NCI-H1417 treated with DMSO at 0.1 percent for 48 hours (cell line): ENCODE measurements at regions not wholly inside any gene's neighbourhood (a gene's known extent, or its start where the extent isn't known, plus 50 kb on each side); places are given as distances from the start of the nearest gene placed in this dataset.
"Not testable (repeated sequence)": the region's sequence is repeated elsewhere in the genome, so short reads cannot be mapped to it uniquely, and the experiment has no call there.

ENCODE experiments used
- DNase-seq: peaks from one replicate; lab custom pipeline; 2025; lab: John Stamatoyannopoulos, UW

GRCh38 chr10:84571146-84571545 lies 242.8 kb downstream of the CCSER2 start:
- no peak for DNase-seq

DNA sequence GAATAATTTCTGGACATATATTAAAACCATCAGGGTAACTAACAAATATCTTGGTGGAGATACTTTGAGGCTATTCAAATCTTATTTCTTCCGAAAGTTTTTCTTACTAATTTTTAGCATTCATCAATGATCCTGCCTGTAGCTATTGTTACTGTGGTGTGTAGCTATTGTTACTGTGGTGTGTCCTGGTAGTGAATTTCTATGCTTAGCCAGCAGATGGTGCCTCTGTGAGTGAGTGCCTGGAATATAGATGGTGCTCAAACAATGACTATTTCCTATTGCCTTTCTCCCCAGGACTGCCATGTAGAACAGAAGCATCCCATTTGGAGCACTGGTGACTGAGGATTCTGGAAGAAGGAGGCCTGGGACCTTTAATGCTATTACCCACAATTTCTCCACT lies 245.7 kb downstream of the CCSER2 start:
- no peak for DNase-seq

- DNase-seq = no peak
Observed at GRCh38 chr10:84581976-84582375, 253.6 kb downstream of the CCSER2 start.

GRCh38 chr10:84583501-84583900 lies 255.1 kb downstream of the CCSER2 start:
- no peak for DNase-seq

DNA sequence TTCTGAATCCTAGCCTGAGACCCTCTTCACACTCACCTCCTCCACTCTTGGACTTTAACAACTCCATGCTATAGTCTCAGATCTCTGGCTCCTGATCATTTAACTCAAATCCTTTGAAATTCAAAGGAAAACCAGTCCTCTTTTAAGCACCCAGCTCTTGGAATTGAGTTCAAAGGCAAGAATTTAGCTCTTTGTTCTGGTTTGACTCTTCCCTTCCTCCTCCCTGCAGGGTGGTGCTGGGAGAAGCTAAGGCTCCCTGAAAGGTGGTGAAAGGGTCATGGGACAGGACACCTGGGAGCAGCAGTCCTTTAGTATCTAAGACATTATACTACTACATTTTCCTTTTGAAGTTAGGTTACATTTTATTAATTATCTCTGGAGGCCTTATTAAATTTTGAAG lies 259.4 kb downstream of the CCSER2 start:
- no peak for DNase-seq

DNA sequence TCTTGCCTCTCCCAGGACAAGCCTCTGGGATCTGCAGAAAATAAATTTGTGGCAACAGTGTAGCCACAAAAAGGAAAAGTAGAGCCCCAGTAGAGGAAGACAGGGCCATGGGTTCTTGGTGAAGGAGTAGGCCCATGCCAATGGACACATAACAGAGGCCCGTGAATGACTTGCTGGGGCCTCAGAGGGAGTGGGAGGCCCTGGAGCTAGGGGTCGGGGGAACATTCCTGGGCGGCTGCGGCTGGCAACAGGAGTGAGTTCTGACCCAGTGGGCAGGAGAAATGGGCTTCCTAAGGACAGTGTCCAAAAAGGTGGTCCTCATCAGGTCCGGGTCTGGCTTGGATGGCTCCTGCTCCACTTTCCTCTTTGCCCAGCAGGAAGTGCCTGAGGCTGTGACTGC lies 260.0 kb downstream of the CCSER2 start:
- no peak for DNase-seq

GRCh38 chr10:84588971-84589370 lies 260.6 kb downstream of the CCSER2 start:
- DNase-seq = no peak

DNA sequence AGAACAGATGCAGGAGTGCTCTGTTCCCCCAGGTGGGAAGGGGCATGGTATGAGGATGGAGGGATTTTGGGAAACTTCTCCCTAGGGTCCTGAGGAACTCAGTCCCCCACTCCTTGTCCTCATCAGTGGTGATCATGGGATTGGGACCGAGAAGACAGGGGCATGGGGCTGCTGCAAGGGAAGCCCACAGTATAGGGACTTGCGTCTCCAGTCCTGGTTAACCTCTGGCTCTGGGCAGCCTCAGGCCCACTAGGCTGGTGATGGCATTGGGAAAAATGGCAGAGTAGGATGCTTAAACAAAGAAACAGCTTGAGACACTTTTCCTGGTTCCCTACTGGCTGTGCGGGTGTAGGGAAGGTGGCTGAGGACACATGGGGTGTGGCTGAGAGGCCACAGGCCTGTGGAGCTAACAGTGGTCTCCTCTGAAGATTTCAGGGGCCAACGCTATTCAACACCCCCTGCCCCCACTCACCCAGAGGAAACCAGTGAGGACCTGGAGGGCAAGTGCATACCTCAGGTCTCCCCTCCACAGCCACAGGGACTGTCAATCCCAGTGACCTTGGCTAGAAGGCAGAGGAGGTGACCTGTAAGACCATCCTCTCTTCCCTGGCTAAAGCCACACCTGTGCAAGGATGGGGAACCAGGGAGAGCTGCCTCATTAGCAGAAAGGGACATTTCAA lies 261.3 kb downstream of the CCSER2 start:
- DNase-seq = no peak

DNA sequence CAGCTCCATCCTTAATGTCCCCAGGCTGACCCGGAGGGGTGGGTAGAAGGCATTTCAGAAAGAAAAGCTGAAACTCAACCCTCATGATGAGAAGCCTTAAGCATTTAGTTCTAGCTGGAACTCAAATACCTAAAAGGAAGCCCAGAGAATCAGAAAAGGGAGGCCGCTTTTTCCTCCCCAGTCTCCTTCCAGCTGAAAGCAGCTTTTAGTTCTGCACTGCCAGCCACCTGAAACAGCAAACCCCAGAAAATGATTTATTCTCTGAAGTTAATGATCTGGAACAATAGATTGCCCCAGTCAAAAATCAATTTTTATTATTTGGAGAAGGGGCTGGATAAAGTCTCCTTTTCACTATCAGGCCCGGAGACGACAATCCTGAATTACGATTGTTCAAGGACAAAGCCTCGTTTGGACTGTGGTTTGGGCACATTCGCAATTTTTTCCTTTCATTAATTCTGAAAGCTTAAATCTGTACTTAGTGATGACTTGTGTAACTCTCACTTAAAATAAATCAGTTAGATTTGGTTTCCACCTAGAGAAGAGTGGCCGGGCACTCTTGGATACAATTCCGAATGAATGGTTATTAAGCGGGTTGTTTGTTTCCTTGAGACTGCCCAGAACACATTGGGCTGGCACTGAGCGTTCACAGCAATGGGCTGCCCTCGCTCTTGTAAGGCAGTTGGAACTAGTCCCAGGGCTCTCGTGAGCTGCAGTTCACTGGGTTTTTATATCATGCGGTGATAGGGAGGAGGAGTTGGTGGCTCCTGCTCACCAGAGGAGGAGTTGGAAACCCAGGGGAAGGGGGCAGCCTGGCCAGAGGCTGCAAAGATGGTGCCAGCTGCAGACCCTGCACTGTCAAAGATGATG lies 262.2 kb downstream of the CCSER2 start:
- no peak for DNase-seq

GRCh38 chr10:84593506-84593905 lies 265.1 kb downstream of the CCSER2 start:
- no peak for DNase-seq

GRCh38 chr10:84596585-84596984 lies 268.2 kb downstream of the CCSER2 start:
- no peak for DNase-seq

DNA sequence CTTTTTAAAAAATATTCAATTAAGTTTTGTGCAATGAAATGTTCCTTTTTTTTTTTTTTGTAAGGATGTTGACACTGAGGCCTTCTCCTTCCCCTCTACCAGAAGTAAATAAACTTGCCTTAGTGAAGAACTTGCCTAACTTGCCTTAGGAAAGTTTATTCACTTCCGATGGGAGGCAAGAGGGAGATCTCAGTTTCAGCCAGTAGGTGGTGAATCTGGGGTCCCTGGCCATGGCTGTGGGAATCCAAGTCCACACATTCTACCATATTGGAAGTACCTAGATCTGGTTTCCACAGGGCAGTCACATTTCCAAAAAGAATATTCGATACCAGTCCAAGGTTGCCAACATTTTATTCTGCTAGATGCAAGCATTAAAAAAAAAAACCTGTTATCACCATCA lies 270.9 kb downstream of the CCSER2 start:
- no peak for DNase-seq

GRCh38 chr10:84600947-84601346 lies 272.6 kb downstream of the CCSER2 start:
- DNase-seq = no peak

- DNase-seq = not testable (repeated sequence)
Observed at GRCh38 chr10:84602543-84602942, 274.2 kb downstream of the CCSER2 start.

DNA sequence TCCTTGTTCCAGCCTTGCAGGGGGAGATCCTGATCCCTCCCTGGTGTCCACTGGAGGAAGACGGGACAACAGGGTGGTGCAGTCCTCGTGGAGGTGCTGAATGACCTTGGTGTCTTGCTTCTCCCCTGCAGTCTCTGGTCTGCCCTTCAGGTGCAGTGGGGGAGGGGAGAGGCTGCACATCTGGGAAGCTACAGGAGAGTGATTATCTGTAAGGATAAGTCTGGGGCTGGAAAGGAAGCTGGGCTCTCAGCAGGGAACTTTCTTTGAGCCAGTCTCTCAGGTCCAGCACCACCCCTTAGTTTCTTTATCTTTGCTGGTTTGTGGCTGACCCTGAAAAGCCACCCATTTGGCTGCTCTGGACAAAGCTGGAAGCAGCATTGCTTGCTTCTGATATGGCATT lies 275.6 kb downstream of the CCSER2 start:
- DNase-seq = no peak

DNA sequence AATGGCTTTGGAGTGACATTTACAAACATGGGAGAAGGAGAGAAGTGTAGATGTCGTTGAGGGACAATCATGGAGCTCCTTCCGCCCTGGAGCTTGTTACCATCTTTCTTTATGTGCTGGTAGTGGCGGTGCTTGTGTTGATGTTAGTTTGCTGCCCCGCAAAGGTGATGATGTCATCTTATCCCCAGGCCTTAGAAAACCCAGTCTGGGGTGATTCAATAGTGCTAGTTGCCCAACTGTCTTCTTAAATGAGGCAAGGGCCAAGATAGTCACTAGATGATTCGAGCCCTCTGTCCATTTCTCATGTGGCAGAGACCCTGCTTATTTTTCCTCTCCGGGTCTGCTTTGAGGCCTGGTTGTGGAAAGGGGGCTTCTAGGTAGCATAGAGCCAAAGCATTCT lies 277.4 kb downstream of the CCSER2 start:
- no peak for DNase-seq

DNA sequence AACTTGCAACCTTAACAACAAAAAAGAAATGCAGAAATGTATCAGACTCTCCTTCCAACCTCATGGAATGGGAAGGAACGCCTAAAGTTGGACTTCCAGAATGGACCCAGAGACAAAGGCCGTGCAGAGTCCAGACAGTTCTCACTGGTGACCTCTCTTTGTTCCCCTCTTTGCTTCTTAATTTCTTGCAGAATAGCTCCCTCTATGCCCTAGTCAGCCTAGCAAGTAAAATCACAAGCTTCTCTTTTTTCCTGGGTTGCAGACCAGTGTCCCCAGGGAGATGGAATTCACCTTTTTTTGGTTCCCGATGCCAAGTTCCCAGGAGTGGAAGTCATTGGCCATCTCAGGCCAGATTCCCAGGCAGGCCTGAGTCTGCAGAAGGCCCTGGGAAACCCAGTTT lies 278.0 kb downstream of the CCSER2 start:
- DNase-seq = no peak

GRCh38 chr10:84607044-84607443 lies 278.7 kb downstream of the CCSER2 start:
- DNase-seq = no peak

GRCh38 chr10:84607523-84607922 lies 279.1 kb downstream of the CCSER2 start:
- no peak for DNase-seq

- no peak for DNase-seq
Observed at GRCh38 chr10:84608126-84608525, 279.7 kb downstream of the CCSER2 start.

- DNase-seq = no peak
Observed at GRCh38 chr10:84613336-84614021, 285.1 kb downstream of the CCSER2 start.

DNA sequence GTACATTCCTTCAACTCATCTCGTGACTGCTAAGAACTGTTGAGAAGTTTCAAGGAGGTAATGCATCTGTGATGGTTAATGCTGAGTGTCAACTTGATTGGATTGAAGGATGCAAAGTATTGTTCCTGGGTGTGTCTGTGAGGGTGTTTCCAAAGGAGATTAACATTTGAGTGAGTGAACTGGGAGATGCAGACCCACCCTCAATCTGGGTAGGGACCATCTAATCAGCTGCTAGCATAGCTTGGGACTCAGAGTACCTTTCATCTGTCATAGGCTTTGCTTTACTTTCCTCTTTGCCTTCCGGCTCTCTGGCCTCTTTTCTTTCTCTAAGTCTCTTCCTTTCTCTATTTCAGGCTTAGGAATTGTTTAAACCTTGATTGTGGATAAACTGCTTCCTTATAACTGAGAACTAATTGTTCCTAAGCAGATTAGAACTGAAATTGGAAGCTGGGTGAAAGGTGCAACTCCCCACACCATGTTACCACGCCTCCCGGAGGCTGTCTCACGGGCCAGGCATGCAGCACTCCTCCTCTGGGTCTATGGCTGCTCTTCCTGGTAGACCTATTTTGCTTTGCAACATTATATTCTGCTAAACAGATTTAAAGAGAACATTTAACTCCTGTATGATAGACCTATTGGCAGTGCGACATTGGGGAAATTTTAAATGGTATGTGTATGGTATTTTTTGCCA lies 298.2 kb downstream of the CCSER2 start:
- DNase-seq = no peak
